GM23338 (cell line): ENCODE measurements at regions not wholly inside any gene's neighbourhood (a gene's known extent, or its start where the extent isn't known, plus 50 kb on each side); places are given as distances from the start of the nearest gene placed in this dataset.
A peak's percentile ranks its signal among the peaks of the same experiment; 100 is the strongest.

Source experiments
- ATAC-seq: fragments of 200-7000 bp; cut with Tn5 transposase; 3 replicates; pipeline ENCODE4 v1.9.1; 2020
- DNase-seq: peaks from one replicate; pipeline ENCODE4 v3.0.0-alpha.2; 2015; ENCODE audit warnings: low spot score
- H2AFZ ChIP-seq: fragments of 200-600 bp; sonication (generic); 2 replicates; pipeline ENCODE4 v1.8.0; 2016; ENCODE audit warnings: antibody characterized with exemption, mild to moderate bottlenecking, moderate library complexity
- H3F3A ChIP-seq: fragments of 200-600 bp; sonication (generic); replicated peaks from 2 replicates; pipeline ENCODE4 v1.8.0; 2017; ENCODE audit warnings: antibody characterized with exemption, mixed run types, low read depth
- H3K27ac ChIP-seq: fragments of 200-600 bp; sonication (generic); 2 replicates; pipeline ENCODE4 v1.6.1; 2016; ENCODE audit warnings: low read depth
- H3K27me3 ChIP-seq: fragments of 200-600 bp; sonication (generic); 2 replicates; pipeline ENCODE4 v1.8.0; 2016; ENCODE audit warnings: mild to moderate bottlenecking, mixed run types, moderate library complexity; ENCODE audit not compliant: insufficient read depth
- H3K36me3 ChIP-seq: fragments of 200-600 bp; sonication (generic); 2 replicates; pipeline ENCODE4 v1.8.0; 2016; ENCODE audit warnings: mild to moderate bottlenecking; ENCODE audit not compliant: insufficient read depth
- H3K4me1 ChIP-seq: fragments of 200-600 bp; sonication (generic); 2 replicates; pipeline ENCODE4 v1.8.0; 2016; ENCODE audit warnings: mild to moderate bottlenecking, moderate library complexity; ENCODE audit not compliant: insufficient read depth
- H3K4me2 ChIP-seq: fragments of 200-600 bp; sonication (generic); 2 replicates; pipeline ENCODE4 v1.7.1; 2017; ENCODE audit warnings: mixed run types
- H3K4me3 ChIP-seq: fragments of 200-600 bp; sonication (generic); 2 replicates; pipeline ENCODE4 v1.6.1; 2016; ENCODE audit warnings: mixed run types
- H3K79me2 ChIP-seq: fragments of 200-600 bp; sonication (generic); replicated peaks from 2 replicates; pipeline ENCODE4 v1.8.0; 2017; ENCODE audit warnings: mild to moderate bottlenecking; ENCODE audit not compliant: insufficient read depth
- H3K9me2 ChIP-seq: fragments of 200-600 bp; sonication (generic); 2 replicates; pipeline ENCODE4 v1.8.0; 2017; ENCODE audit not compliant: insufficient read depth
- H4K20me1 ChIP-seq: fragments of 200-600 bp; sonication (generic); replicated peaks from 2 replicates; pipeline ENCODE4 v1.8.0; 2017; ENCODE audit warnings: mild to moderate bottlenecking; ENCODE audit not compliant: insufficient read depth
- H3K27ac Mint-ChIP-seq: 2 replicates; pipeline ENCODE4 v1.8.0; 2020; ENCODE audit warnings: inconsistent platforms, mild to moderate bottlenecking, moderate library complexity, mixed read lengths
- H3K27me3 Mint-ChIP-seq: 3 replicates; pipeline ENCODE4 v1.8.0; 2022; ENCODE audit warnings: low read depth, mild to moderate bottlenecking, moderate library complexity, mixed read lengths, inconsistent platforms; ENCODE audit not compliant: insufficient read depth, poor library complexity
- H3K36me3 Mint-ChIP-seq: 3 replicates; pipeline ENCODE4 v1.8.0; 2021; ENCODE audit warnings: low read depth, mild to moderate bottlenecking, inconsistent platforms, moderate library complexity, mixed read lengths
- H3K4me1 Mint-ChIP-seq: 3 replicates; pipeline ENCODE4 v1.8.0; 2020; ENCODE audit warnings: mild to moderate bottlenecking, inconsistent platforms, mixed read lengths
- H3K4me3 Mint-ChIP-seq: 3 replicates; pipeline ENCODE4 v1.8.0; 2021; ENCODE audit warnings: moderate library complexity, mild to moderate bottlenecking, inconsistent platforms, mixed read lengths
- H3K9me3 Mint-ChIP-seq: 3 replicates; pipeline ENCODE4 v1.8.0; 2020; ENCODE audit warnings: moderate library complexity, mild to moderate bottlenecking, inconsistent platforms, mixed read lengths
- CREB1 ChIP-seq: fragments of 250-450 bp; sonication (Bioruptor Pico); IDR thresholded peaks from 2 replicates; pipeline ENCODE4 v1.5.0; 2020; ENCODE audit warnings: low read depth, mild to moderate bottlenecking, moderate library complexity
- CTCF ChIP-seq, 2 experiments: fragments of 200-600 bp in 1 of 2; sonication (generic) in 1 of 2; conservative IDR thresholded peaks; 2 replicates each; pipeline versions ENCODE4 v1.5.1 to v1.6.1; 2016 to 2017; ENCODE audit warnings: antibody characterized with exemption in 2 of 2, low read depth in 2 of 2, mild to moderate bottlenecking in 2 of 2, moderate library complexity in 1 of 2
- EZH2phosphoT487 ChIP-seq: fragments of 200-600 bp; sonication (generic); IDR thresholded peaks from one replicate; pipeline ENCODE4 v1.8.1; 2018; ENCODE audit warnings: antibody characterized with exemption; ENCODE audit not compliant: unreplicated experiment
- JUNB ChIP-seq: IDR thresholded peaks from one replicate; pipeline ENCODE4 v1.6.1; 2016; ENCODE audit warnings: antibody characterized with exemption; ENCODE audit not compliant: unreplicated experiment
- POLR2AphosphoS5 ChIP-seq: IDR thresholded peaks from 2 replicates; pipeline ENCODE4 v1.6.1; 2016; ENCODE audit warnings: antibody characterized with exemption, low read depth
- REST ChIP-seq: IDR thresholded peaks from one replicate; pipeline ENCODE4 v1.6.1; 2018; ENCODE audit warnings: antibody characterized with exemption; ENCODE audit not compliant: unreplicated experiment
- STAT1 ChIP-seq: IDR thresholded peaks from one replicate; pipeline ENCODE4 v1.6.1; 2016; ENCODE audit warnings: antibody characterized with exemption; ENCODE audit not compliant: unreplicated experiment
- ZNF114 ChIP-seq: fragments of 250-450 bp; sonication (Bioruptor Pico); IDR thresholded peaks from 2 replicates; pipeline ENCODE4 v1.5.0; 2020; ENCODE audit warnings: mild to moderate bottlenecking, moderate library complexity
- ZNF331 ChIP-seq: fragments of 250-450 bp; sonication (Bioruptor Pico); IDR thresholded peaks from 2 replicates; pipeline ENCODE4 v1.5.0; 2020; ENCODE audit warnings: low read depth, mild to moderate bottlenecking, moderate library complexity
- ZNF462 ChIP-seq: fragments of 250-450 bp; sonication (Bioruptor Pico); IDR thresholded peaks from 2 replicates; pipeline ENCODE4 v1.5.0; 2020; ENCODE audit warnings: mild to moderate bottlenecking, moderate library complexity

- Histone ChIP-seq H3K4me3 (no peak overlapping the region), H3F3A (no peaks in the 10 kb centered on the region), H3K4me1 (peaks cover 18% of the 10 kb centered on the region), H3K27me3 (no peaks in the 10 kb centered on the region), H3K9me2 (no peaks in the 10 kb centered on the region), H3K4me2 (no peak overlapping the region), H3K27ac (no peak overlapping the region), H3K36me3 (no peaks in the 10 kb centered on the region), H3K79me2 (no peaks in the 10 kb centered on the region), H4K20me1 (no peaks in the 10 kb centered on the region), H2AFZ (no peak overlapping the region)
- H3K4me1 Mint-ChIP-seq, result peaks cover 30% of the 10 kb centered on the region
- H3K27ac Mint-ChIP-seq, result no peak overlapping the region
- H3K4me3 Mint-ChIP-seq, result no peak overlapping the region
- ATAC-seq (no peak), DNase-seq (no peak)
- H3K36me3 Mint-ChIP-seq, result no peaks in the 10 kb centered on the region
- TF ChIP-seq JUNB, result no peak
- no peak for TF ChIP-seq REST
- TF ChIP-seq STAT1, result no peak
- no peak for TF ChIP-seq POLR2AphosphoS5
- no peak for TF ChIP-seq CTCF (conservative IDR thresholded peaks at IDR 0.05; ENCODE audit: low read depth in 2 of 2)
- no peaks in the 10 kb centered on the region for H3K9me3 Mint-ChIP-seq
- peaks cover 2% of the 10 kb centered on the region for H3K27me3 Mint-ChIP-seq
Measured at GRCh38 chr10:8402576-8402975, 348.1 kb downstream of the GATA3 start.

GRCh38 chr10:8403711-8404371 is 349.4 kb downstream of the GATA3 start:
- peaks cover 30% of the 10 kb centered on the region for H3K4me1 Mint-ChIP-seq
- Histone ChIP-seq H3K4me3 (no peak overlapping the region), H3F3A (no peaks in the 10 kb centered on the region), H4K20me1 (no peaks in the 10 kb centered on the region), H3K4me2 (no peak overlapping the region), H2AFZ (no peak overlapping the region), H3K9me2 (no peaks in the 10 kb centered on the region), H3K4me1 (peaks cover 22% of the 10 kb centered on the region), H3K27ac (no peak overlapping the region), H3K79me2 (no peaks in the 10 kb centered on the region), H3K36me3 (no peaks in the 10 kb centered on the region), H3K27me3 (no peaks in the 10 kb centered on the region)
- H3K4me3 Mint-ChIP-seq, result no peak overlapping the region
- no peaks in the 10 kb centered on the region for H3K36me3 Mint-ChIP-seq
- peak; percentile 70 for DNase-seq
- peak; percentile 93 for ATAC-seq
- H3K27me3 Mint-ChIP-seq, result peaks cover 2% of the 10 kb centered on the region
- no peaks in the 10 kb centered on the region for H3K9me3 Mint-ChIP-seq
- 0 out of 2 replicates have a peak overlapping the region, but pooled peaks have one; percentile 37 for H3K27ac Mint-ChIP-seq
- TF ChIP-seq CREB1 (CRISPR knock-in tag), result no peak
- no peak for TF ChIP-seq POLR2AphosphoS5
- no peak for TF ChIP-seq STAT1
- TF ChIP-seq ZNF114, result no peak
- no peak for TF ChIP-seq EZH2phosphoT487
- no peak for TF ChIP-seq ZNF331
- 0 out of 2 replicates have a peak, but pooled peaks have one; percentile 22 for TF ChIP-seq ZNF462 (CRISPR knock-in tag)
